ENCODE measurements at regions not wholly inside any gene's neighbourhood (a gene's known extent, or its start where the extent isn't known, plus 50 kb on each side); places are given as distances from the start of the nearest gene placed in this dataset.

GRCh38 chr7:21131897-21132296, 296.0 kb upstream of the SP4 start:
- no peaks in the 10 kb centered on the region for H3K9me2 ChIP-seq (replicated peaks; ENCODE audit: low read depth, low read length)
- no peaks in the 10 kb centered on the region for H4K20me1 ChIP-seq (ENCODE audit: insufficient read depth, low read length, poor library complexity, severe bottlenecking)
- no peaks in the 10 kb centered on the region for H3K36me3 ChIP-seq (ENCODE audit: insufficient read depth, low read length)
- no peaks in the 10 kb centered on the region for H3K79me2 ChIP-seq (ENCODE audit: insufficient read depth, low read length)
- H3K9me3 ChIP-seq (ENCODE audit: insufficient read depth, low read depth, low read length), result no peaks in the 10 kb centered on the region
- no peaks in the 10 kb centered on the region for H3K4me1 ChIP-seq (ENCODE audit: insufficient read depth, low read length, poor library complexity, severe bottlenecking)
- H3K9ac ChIP-seq (ENCODE audit: low read depth, low read length, poor library complexity, severe bottlenecking), result no peak overlapping the region
- H2AFZ ChIP-seq (ENCODE audit: low read length), result no peak overlapping the region
- H3F3A ChIP-seq (ENCODE audit: low read depth), result no peaks in the 10 kb centered on the region
- H3K4me3 ChIP-seq (ENCODE audit: low read length, poor library complexity, severe bottlenecking), result no peak overlapping the region
- no peaks in the 10 kb centered on the region for H3K27me3 ChIP-seq (ENCODE audit: insufficient read depth, low read length, poor library complexity, severe bottlenecking)
- no peak for TF ChIP-seq CTCF (conservative IDR thresholded peaks at IDR 0.05; ENCODE audit: low read length)
- TF ChIP-seq EZH2phosphoT487 (IDR thresholded peaks at IDR 0.05; ENCODE audit: borderline replicate concordance), result no peak
- no peak overlapping the region for H3K4me2 ChIP-seq (ENCODE audit: low read depth, low read length, poor library complexity, severe bottlenecking)

DNA sequence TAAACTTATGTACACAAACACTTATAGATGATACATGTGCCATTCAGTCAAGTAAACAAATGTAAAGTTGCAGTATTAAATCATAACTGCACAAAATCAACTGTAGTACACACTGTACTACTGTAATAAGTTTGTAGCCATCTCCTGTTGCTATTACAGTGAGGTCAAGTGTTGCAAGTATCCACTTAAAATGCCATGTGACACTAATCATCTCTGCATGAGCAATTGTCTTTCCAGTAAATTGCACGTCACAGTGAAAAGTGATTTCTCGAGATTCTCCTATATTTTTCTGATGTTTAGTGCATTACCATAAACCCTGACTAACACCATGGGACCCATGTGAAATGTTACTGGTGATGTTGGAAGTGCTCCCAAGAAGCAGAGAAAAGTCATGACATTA, 293.3 kb upstream of the SP4 start:
- Histone ChIP-seq H3F3A (ENCODE audit: low read depth) (no peaks in the 10 kb centered on the region), H3K9me2 (replicated peaks; ENCODE audit: low read depth, low read length) (no peaks in the 10 kb centered on the region), H4K20me1 (ENCODE audit: insufficient read depth, low read length, poor library complexity, severe bottlenecking) (no peaks in the 10 kb centered on the region), H2AFZ (ENCODE audit: low read length) (no peak overlapping the region), H3K79me2 (ENCODE audit: insufficient read depth, low read length) (no peaks in the 10 kb centered on the region), H3K9me3 (ENCODE audit: insufficient read depth, low read depth, low read length) (no peaks in the 10 kb centered on the region), H3K4me2 (ENCODE audit: low read depth, low read length, poor library complexity, severe bottlenecking) (no peak overlapping the region), H3K4me3 (ENCODE audit: low read length, poor library complexity, severe bottlenecking) (no peak overlapping the region), H3K36me3 (ENCODE audit: insufficient read depth, low read length) (no peaks in the 10 kb centered on the region), H3K9ac (ENCODE audit: low read depth, low read length, poor library complexity, severe bottlenecking) (no peak overlapping the region), H3K4me1 (ENCODE audit: insufficient read depth, low read length, poor library complexity, severe bottlenecking) (no peaks in the 10 kb centered on the region), H3K27me3 (ENCODE audit: insufficient read depth, low read length, poor library complexity, severe bottlenecking) (no peaks in the 10 kb centered on the region)
- no peak for TF ChIP-seq CTCF (conservative IDR thresholded peaks at IDR 0.05; ENCODE audit: low read length)
- TF ChIP-seq EZH2phosphoT487 (IDR thresholded peaks at IDR 0.05; ENCODE audit: borderline replicate concordance), result no peak

- TF ChIP-seq EZH2phosphoT487 (IDR thresholded peaks at IDR 0.05; ENCODE audit: borderline replicate concordance), result no peak
- TF ChIP-seq CTCF (conservative IDR thresholded peaks at IDR 0.05; ENCODE audit: low read length), result no peak
- H3K4me2 ChIP-seq (ENCODE audit: low read depth, low read length, poor library complexity, severe bottlenecking), result no peak overlapping the region
These were observed 292.4 kb upstream of the SP4 start for GRCh38 chr7:21135437-21135836.

More at GRCh38 chr7:21135437-21135836, 292.4 kb upstream of the SP4 start:
- no peaks in the 10 kb centered on the region for H3K27me3 ChIP-seq (ENCODE audit: insufficient read depth, low read length, poor library complexity, severe bottlenecking)
- H3K36me3 ChIP-seq (ENCODE audit: insufficient read depth, low read length), result no peaks in the 10 kb centered on the region
- H3K9me3 ChIP-seq (ENCODE audit: insufficient read depth, low read depth, low read length), result no peaks in the 10 kb centered on the region
- no peak overlapping the region for H2AFZ ChIP-seq (ENCODE audit: low read length)
- H3K9ac ChIP-seq (ENCODE audit: low read depth, low read length, poor library complexity, severe bottlenecking), result no peak overlapping the region
- no peaks in the 10 kb centered on the region for H3K9me2 ChIP-seq (replicated peaks; ENCODE audit: low read depth, low read length)
- no peaks in the 10 kb centered on the region for H3K4me1 ChIP-seq (ENCODE audit: insufficient read depth, low read length, poor library complexity, severe bottlenecking)
- no peak overlapping the region for H3K4me3 ChIP-seq (ENCODE audit: low read length, poor library complexity, severe bottlenecking)
- no peaks in the 10 kb centered on the region for H3K79me2 ChIP-seq (ENCODE audit: insufficient read depth, low read length)
- no peaks in the 10 kb centered on the region for H4K20me1 ChIP-seq (ENCODE audit: insufficient read depth, low read length, poor library complexity, severe bottlenecking)
- no peaks in the 10 kb centered on the region for H3F3A ChIP-seq (ENCODE audit: low read depth)
